Subcutaneous abdominal adipose tissue (tissue), 5 donors: ENCODE measurements at regions not wholly inside any gene's neighbourhood (a gene's known extent, or its start where the extent isn't known, plus 50 kb on each side); places are given as distances from the start of the nearest gene placed in this dataset.

Source experiments
- H3K27ac ChIP-seq: one replicate; pipeline ENCODE4 v1.7.0; 2013; ENCODE audit warnings: low read depth, mild to moderate bottlenecking, inconsistent platforms, low read length, moderate library complexity
- H3K27me3 ChIP-seq, 5 donors: one replicate each; pipeline ENCODE4 v1.7.0; 2013; ENCODE audit warnings: low read length in 5 of 5, inconsistent platforms in 1 of 5; ENCODE audit not compliant: control insufficient read depth in 5 of 5, insufficient read depth in 4 of 5
- H3K36me3 ChIP-seq, 5 donors: one replicate each; pipeline ENCODE4 v1.7.0; 2013; ENCODE audit warnings: low read length in 5 of 5; ENCODE audit not compliant: control insufficient read depth in 5 of 5, insufficient read depth in 5 of 5
- H3K4me1 ChIP-seq, 5 donors: one replicate each; pipeline ENCODE4 v1.7.0; 2013; ENCODE audit warnings: low read length in 5 of 5, mild to moderate bottlenecking in 3 of 5, moderate library complexity in 1 of 5; ENCODE audit not compliant: control insufficient read depth in 5 of 5, insufficient read depth in 5 of 5
- H3K4me3 ChIP-seq, 5 donors: one replicate each; pipeline ENCODE4 v1.7.0; 2013; ENCODE audit warnings: low read length in 5 of 5, low read depth in 1 of 5
- H3K9ac ChIP-seq, 5 donors: one replicate each; pipeline ENCODE4 v1.7.0; 2013; ENCODE audit warnings: low read length in 5 of 5, mild to moderate bottlenecking in 4 of 5, moderate library complexity in 3 of 5
- H3K9me3 ChIP-seq, 5 donors: one replicate each; pipeline ENCODE4 v1.7.0; 2013; ENCODE audit warnings: low read length in 5 of 5; ENCODE audit not compliant: control insufficient read depth in 5 of 5
- donor health status: healthy.
- donor health status: healthy.
- donor health status: healthy.
- donor health status: healthy.
- donor health status: healthy.

DNA sequence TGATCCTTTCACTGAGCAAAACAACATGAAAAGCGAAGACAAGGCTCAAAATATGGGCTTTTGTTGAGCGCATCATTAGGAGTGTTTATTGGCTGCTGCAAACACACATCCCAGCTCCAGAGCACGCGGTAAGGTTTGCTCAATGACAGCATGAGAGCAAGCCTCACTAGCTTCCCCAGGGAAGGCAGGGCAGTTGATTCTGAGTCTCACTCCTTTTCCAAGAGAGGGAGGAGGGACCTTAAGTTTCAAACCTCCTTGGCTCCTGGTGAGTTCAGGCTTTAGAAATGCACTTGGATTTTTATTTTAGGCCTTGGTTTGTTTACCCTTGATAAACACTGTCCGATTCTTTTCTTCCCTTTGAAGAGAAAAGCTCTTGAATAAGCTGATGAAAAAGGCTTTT lies 69.1 kb upstream of the CACNA2D3 start:
- Histone ChIP-seq H3K36me3 (no peaks in the 10 kb centered on the region), H3K9ac (no peak overlapping the region), H3K27me3 (peaks cover 0 to 2% (median under 1%) of the 10 kb centered on the region in 5 donors), H3K9me3 (no peaks in the 10 kb centered on the region), H3K27ac (no peak overlapping the region), H3K4me1 (no peaks in the 10 kb centered on the region), H3K4me3 (no peak overlapping the region)

DNA sequence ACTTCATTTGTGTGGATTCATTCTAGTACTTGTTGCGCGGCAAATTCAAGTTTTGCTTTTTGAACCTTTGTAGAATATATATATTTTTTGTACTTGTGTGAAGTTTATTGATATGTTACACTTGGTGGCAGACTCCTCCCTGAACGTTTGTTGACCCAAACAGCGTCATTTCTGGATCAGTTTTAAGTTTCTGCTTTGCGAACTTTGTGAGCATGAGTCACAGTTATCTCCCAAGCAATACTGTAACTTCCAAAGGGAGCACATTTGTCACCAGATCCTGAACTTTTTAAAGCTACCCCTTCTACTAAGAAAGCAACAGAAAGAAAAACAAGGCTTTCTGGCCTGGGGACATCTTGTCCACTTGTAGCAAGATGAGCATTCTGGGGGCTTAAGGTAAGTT lies 74.8 kb upstream of the CACNA2D3 start:
- H3K9me3 ChIP-seq = no peaks in the 10 kb centered on the region
- no peak overlapping the region for H3K9ac ChIP-seq
- no peak overlapping the region for H3K27ac ChIP-seq
- no peaks in the 10 kb centered on the region for H3K36me3 ChIP-seq
- H3K4me1 ChIP-seq = no peaks in the 10 kb centered on the region
- H3K27me3 ChIP-seq = peaks cover 0 to 4% (median 2%) of the 10 kb centered on the region in 5 donors
- no peak overlapping the region for H3K4me3 ChIP-seq

DNA sequence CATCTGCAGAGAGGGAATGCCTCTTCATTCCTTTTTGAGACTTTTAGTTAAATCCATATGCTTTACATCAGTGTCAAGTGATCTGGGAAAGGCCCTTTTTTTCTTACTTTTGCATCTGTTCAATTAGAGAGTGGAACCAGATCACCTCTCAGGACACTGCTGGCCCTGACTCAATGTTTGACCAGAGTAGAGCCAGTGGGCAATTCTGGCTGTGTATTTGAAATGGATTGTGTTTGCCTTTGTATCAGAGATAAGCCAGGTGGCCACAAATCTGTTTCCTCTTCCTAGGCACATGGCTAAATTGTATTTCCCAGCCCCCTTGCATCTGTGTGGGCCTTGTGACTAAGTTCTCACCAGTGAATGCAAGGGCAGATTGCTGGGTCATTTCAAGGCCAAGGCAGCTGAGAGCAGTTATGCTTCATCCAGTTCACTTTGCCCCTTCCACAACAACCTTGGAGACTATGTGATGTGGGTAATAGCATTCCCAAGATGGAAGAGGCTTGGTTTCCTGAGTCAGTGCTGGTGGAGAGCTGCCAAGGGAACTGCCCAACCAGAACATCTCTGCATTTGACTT lies 75.6 kb upstream of the CACNA2D3 start:
- Histone ChIP-seq H3K27me3 (peaks cover 0 to 4% (median 2%) of the 10 kb centered on the region in 5 donors), H3K36me3 (no peaks in the 10 kb centered on the region), H3K9ac (no peak overlapping the region), H3K4me1 (no peaks in the 10 kb centered on the region), H3K4me3 (no peak overlapping the region), H3K27ac (no peak overlapping the region), H3K9me3 (no peaks in the 10 kb centered on the region)

DNA sequence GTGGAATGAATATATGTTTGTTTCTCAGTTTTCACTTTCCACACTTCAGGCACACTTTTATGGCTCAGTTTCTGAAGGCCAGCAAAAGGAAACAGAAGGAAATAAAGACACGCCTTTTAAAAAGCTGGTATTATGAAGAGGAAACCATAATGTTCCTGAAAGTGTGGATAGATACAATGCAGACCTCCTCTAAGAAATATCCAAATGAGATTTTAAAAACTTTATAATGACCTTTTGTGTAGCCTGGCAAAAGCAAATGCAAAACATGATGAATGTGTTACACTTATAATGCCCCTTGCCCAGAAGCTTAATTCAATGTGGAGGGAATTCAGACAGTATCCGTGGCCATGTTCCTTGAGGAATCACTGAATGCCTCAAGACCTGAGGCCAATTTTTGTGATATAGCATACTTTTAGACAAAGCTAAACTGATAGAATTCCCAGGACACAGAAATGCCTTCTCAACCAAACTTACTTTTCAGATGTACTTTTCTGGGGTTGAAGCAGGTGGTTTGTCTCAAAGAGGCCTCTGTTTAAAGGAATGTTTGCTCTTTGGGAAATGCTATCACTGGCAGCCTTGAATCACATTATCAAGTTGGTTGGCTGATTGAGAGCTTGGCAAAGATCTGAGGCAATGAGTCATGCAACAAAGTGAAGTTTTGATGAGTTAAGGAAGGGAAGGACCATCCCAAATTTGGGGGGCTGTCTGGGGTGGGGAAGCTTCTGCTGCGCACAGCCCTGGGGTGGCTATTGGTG lies 77.1 kb upstream of the CACNA2D3 start:
- no peak overlapping the region for H3K27ac ChIP-seq

DNA sequence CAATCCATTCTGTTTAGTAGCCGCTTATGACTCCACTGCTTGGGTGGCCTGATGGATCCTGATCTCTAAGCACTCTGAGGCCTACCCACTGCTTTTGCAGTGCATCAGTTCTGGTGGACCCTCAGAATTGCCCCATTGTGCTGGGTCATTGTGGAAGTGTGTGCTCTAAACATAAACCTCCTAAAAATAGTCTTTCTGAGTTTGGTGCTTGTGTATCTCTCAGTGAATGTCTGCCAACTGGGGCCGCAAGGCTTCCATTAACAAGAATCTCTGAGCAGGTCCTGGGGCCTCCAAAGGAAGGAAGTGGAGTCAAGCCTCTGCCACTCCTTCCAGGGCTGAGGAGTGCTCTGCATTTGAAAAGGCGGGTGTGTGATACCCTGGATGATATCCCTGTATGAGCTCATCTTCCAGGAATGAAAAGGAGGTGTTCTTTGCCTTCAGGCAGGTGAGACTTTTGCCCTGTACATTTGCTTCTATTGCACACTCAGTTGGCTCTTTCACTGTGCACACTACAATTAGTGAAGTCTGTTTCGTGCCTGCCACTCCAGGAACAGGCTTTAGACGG lies 80.0 kb upstream of the CACNA2D3 start:
- Histone ChIP-seq H3K4me3 (no peak overlapping the region), H3K9me3 (no peaks in the 10 kb centered on the region), H3K27ac (no peak overlapping the region), H3K36me3 (no peaks in the 10 kb centered on the region), H3K27me3 (no peaks in the 10 kb centered on the region), H3K9ac (no peak overlapping the region), H3K4me1 (no peaks in the 10 kb centered on the region)

More for the DNA sequence above, 77.1 kb upstream of the CACNA2D3 start:
- Histone ChIP-seq H3K27me3 (peaks cover 0 to 4% (median 2%) of the 10 kb centered on the region in 5 donors), H3K9ac (no peak overlapping the region), H3K4me1 (no peaks in the 10 kb centered on the region), H3K9me3 (no peaks in the 10 kb centered on the region), H3K36me3 (no peaks in the 10 kb centered on the region), H3K4me3 (no peak overlapping the region)

DNA sequence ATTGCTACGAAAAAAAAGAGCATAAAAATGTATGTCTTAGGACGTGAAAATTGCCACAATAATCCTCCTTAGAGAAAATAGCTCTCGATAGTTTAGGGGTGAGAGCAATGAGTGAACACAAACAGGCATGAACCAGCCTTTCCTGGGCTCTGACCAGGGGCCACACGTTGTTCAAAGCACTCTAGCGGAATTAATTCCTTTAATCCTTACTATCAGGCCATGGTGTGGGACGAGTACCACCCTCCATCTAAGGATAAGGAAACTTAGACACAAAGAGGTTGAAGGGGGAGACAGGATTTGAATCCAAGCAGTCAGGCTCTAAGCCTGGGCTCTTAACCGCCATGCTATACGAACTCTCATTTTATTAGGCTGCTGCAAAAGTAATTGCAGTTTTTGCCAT lies 81.9 kb upstream of the CACNA2D3 start:
- Histone ChIP-seq H3K9ac (no peak overlapping the region), H3K27ac (no peak overlapping the region), H3K36me3 (no peaks in the 10 kb centered on the region), H3K4me1 (no peaks in the 10 kb centered on the region), H3K9me3 (no peaks in the 10 kb centered on the region), H3K27me3 (no peaks in the 10 kb centered on the region), H3K4me3 (no peak overlapping the region)

DNA sequence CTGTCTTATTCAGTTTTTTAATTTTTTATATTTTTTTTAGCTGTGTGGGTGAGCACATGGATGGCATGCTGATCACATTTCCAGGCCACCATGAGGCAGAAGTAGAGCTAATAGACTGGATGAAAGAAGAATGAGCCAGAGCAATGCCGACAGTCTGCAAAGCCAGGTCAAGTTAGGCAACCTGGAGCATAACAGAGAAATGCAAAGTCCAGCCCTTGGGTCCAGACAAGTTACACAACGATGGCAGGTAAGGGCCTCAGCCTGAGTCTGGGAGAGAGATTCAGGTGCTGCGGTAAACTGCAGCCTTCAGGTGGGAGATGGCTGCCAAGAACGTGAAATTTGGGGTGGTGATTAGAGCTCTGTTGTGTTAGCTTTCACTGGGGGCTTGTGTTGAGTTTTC lies 84.0 kb upstream of the CACNA2D3 start:
- Histone ChIP-seq H3K27ac (no peak overlapping the region), H3K4me1 (no peaks in the 10 kb centered on the region), H3K27me3 (no peaks in the 10 kb centered on the region), H3K9ac (no peak overlapping the region), H3K9me3 (no peaks in the 10 kb centered on the region), H3K4me3 (no peak overlapping the region), H3K36me3 (no peaks in the 10 kb centered on the region)

DNA sequence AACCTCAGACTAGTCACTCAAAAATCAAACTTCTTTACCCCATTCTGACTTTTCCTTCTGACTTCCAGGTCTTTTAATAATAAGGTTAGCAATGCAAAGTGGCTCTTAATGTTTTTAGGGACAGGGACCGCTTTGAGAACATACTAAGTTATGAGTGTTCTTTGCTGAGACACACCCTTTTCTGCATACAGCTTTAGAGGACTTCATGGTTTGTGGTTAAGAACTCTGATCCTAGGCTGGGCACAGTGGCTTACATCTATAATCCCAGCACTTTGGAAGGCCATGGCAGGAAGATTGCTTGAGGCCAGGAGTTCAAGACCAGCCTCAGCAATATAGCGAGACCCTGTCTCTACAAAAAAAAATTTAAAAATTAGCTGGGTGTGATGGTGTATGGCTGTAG lies 85.8 kb upstream of the CACNA2D3 start:
- no peaks in the 10 kb centered on the region for H3K36me3 ChIP-seq
- H3K4me1 ChIP-seq = no peaks in the 10 kb centered on the region
- H3K27me3 ChIP-seq = no peaks in the 10 kb centered on the region
- no peak overlapping the region for H3K4me3 ChIP-seq
- no peak overlapping the region for H3K9ac ChIP-seq
- no peaks in the 10 kb centered on the region for H3K9me3 ChIP-seq
- no peak overlapping the region for H3K27ac ChIP-seq

DNA sequence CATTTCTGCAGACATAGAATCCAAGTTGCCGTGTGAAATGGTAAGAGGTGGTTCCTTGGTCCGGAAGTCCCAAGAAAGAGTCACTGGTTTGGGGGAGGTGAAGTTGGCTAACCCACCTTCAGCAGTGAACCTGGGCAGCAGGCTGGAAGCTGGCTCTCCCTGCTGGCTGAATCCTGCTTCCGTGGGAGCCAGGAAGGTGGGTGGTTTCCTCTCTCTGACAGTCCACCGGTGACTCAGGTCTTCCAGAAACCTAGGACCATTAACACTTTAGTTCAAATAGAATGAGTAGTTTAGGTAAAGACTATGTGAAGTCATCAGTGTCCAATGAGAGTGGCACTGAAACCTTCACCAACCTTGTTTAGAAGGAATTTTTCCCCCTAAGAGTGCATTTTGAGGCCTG lies 87.4 kb upstream of the CACNA2D3 start:
- Histone ChIP-seq H3K27me3 (no peaks in the 10 kb centered on the region), H3K4me3 (no peak overlapping the region), H3K27ac (no peak overlapping the region), H3K36me3 (no peaks in the 10 kb centered on the region), H3K4me1 (no peaks in the 10 kb centered on the region), H3K9me3 (no peaks in the 10 kb centered on the region), H3K9ac (no peak overlapping the region)

DNA sequence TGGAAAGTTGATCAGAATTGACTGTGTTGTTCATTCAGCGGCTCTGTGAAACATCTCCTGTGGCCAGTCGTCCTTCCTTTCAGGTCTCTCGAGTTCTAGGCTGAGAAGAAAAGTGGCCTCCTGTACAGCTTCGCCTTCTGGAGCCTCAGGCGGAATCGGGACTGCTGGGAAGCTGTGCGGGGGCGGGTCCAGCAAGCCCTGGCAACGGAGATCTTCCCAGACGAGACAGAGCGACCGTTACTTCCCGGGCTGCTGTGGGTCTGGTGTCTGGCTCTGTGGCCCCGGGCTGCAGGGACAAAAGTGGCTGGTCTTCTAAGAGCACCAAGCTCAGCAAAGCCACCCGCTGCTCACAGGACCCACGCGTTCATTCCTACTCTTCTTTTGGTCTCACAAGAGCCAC lies 88.6 kb upstream of the CACNA2D3 start:
- no peaks in the 10 kb centered on the region for H3K9me3 ChIP-seq
- no peaks in the 10 kb centered on the region for H3K36me3 ChIP-seq
- H3K27me3 ChIP-seq = no peaks in the 10 kb centered on the region
- no peak overlapping the region for H3K9ac ChIP-seq
- H3K27ac ChIP-seq = no peak overlapping the region
- H3K4me3 ChIP-seq = no peak overlapping the region
- no peaks in the 10 kb centered on the region for H3K4me1 ChIP-seq
